HEK293T (cell line): ENCODE measurements at regions not wholly inside any gene's neighbourhood (a gene's known extent, or its start where the extent isn't known, plus 50 kb on each side); places are given as distances from the start of the nearest gene placed in this dataset.

Source experiments
- BHLHE40 ChIP-seq: fragments of 450-650 bp; IDR thresholded peaks from 2 replicates; pipeline ENCODE4 v1.6.1; 2016; ENCODE audit warnings: mild to moderate bottlenecking, moderate library complexity, borderline replicate concordance
- CTBP1 ChIP-seq: fragments of 450-650 bp; IDR thresholded peaks from 2 replicates; pipeline ENCODE4 v1.6.1; 2016; ENCODE audit warnings: borderline replicate concordance
- ELF4 ChIP-seq: fragments of 450-650 bp; IDR thresholded peaks from 2 replicates; pipeline ENCODE4 v1.6.1; 2017; ENCODE audit warnings: antibody characterized with exemption
- FOXA1 ChIP-seq: fragments of 450-650 bp; IDR thresholded peaks from 2 replicates; pipeline ENCODE4 v1.6.1; 2016; ENCODE audit warnings: mild to moderate bottlenecking
- FOXK2 ChIP-seq: fragments of 450-650 bp; IDR thresholded peaks from 2 replicates; pipeline ENCODE4 v1.6.1; 2016; ENCODE audit warnings: mild to moderate bottlenecking
- FOXM1 ChIP-seq: fragments of 450-650 bp; IDR thresholded peaks from 2 replicates; pipeline ENCODE4 v1.6.1; 2017; ENCODE audit warnings: mild to moderate bottlenecking, borderline replicate concordance
- HDGF ChIP-seq: fragments of 450-650 bp; IDR thresholded peaks from 2 replicates; pipeline ENCODE4 v1.6.1; 2017; ENCODE audit warnings: antibody characterized with exemption, borderline replicate concordance
- LEF1 ChIP-seq: fragments of 450-650 bp; IDR thresholded peaks from 2 replicates; pipeline ENCODE4 v1.6.1; 2017; ENCODE audit warnings: mild to moderate bottlenecking, borderline replicate concordance
- SP1 ChIP-seq: fragments of 450-650 bp; IDR thresholded peaks from 2 replicates; pipeline ENCODE4 v1.6.1; 2017
- SUZ12 ChIP-seq: fragments of 450-650 bp; IDR thresholded peaks from 2 replicates; pipeline ENCODE4 v1.6.1; 2016; ENCODE audit warnings: mild to moderate bottlenecking
- ZNF384 ChIP-seq: fragments of 450-650 bp; IDR thresholded peaks from 2 replicates; pipeline ENCODE4 v1.6.1; 2016

DNA sequence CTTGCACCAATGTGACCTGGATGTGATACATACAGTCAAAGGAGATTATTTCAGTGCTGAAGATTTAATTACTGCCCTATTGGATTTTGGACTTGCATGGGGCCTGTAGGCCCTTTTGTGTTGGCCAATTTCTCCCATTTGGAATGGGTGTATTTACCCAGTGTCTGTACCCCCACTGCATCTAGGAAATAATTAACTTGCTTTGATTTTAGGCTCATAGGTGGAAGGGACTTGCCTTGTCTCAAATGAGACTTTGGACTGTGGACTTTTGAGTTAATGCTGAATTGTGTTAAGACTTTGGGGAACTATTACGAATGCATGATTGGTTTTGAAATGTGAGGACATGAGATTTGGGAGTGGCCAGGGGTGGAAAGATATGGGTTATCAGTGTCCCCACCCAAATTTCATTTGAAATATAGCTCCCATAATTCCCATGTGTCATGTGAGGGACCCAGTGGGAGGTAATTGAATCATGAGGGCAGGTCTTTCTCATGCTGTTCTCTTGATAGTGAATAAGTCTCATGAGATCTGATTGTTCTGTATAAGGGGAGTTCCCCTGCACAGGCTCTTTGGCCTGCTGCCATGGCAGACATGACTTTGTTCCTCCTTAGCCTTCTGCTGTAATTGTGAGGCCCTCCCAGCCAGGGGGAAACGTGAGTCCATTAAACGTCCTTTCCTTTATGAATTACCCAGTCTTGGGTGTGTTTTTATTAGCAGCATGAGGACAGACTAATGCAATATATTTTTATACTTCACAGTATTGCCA, 362.2 kb upstream of the SPANXN4 start:
- TF ChIP-seq BHLHE40 (no peak), ELF4 (no peak), SP1 (no peak), FOXM1 (no peak), FOXA1 (no peak), ZNF384 (no peak), LEF1 (no peak), HDGF (no peak), CTBP1 (no peak), SUZ12 (no peak), FOXK2 (no peak)
